SK-N-SH (cell line): ENCODE measurements at regions not wholly inside any gene's neighbourhood (a gene's known extent, or its start where the extent isn't known, plus 50 kb on each side); places are given as distances from the start of the nearest gene placed in this dataset.

Experiments
- CTCF ChIA-PET: fragments of 300-600, 350-600 bp; formaldehyde crosslinking; extraction: SDS; loops from one replicate; lab custom pipeline; 2021; lab: Yijun Ruan, JAX
- POLR2A ChIA-PET: fragments of 350-600 bp; sonication (Branson Sonifier 250); formaldehyde crosslinking; extraction: SDS; loops from one replicate; lab custom pipeline; 2020; ENCODE audit warnings: antibody characterized with exemption, inconsistent platforms; lab: Yijun Ruan, JAX
- DNase-seq: peaks from one replicate; pipeline ENCODE4 v3.0.0; 2012
- H2AFZ ChIP-seq: fragments of 200-600 bp; sonication (generic); 2 replicates; pipeline ENCODE4 v1.8.1; 2016; ENCODE audit warnings: antibody characterized with exemption, mild to moderate bottlenecking, low read depth
- H3F3A ChIP-seq: fragments of 200-600 bp; sonication (generic); replicated peaks from 2 replicates; pipeline ENCODE3; 2016; ENCODE audit warnings: antibody characterized with exemption, mild to moderate bottlenecking; ENCODE audit not compliant: insufficient read depth
- H3K27ac ChIP-seq, 2 experiments: fragments of 200-500 bp in 1 of 2; fragments of 200-600 bp in 1 of 2; sonication (Bioruptor generic) in 1 of 2; sonication (generic), shearing (Covaris generic) in 1 of 2; 2 replicates each; pipeline versions ENCODE4 v1.5.1 to v1.6.1; 2014 to 2016; ENCODE audit warnings: low read depth in 2 of 2, inconsistent platforms in 1 of 2, low read length in 1 of 2, mild to moderate bottlenecking in 1 of 2, mixed read lengths in 1 of 2
- H3K27me3 ChIP-seq: fragments of 200-600 bp; sonication (generic), shearing (Covaris generic); 2 replicates; pipeline ENCODE4 v1.6.1; 2016; ENCODE audit warnings: mixed run types; ENCODE audit not compliant: insufficient read depth
- H3K36me3 ChIP-seq, 2 experiments: fragments of 200-500 bp in 1 of 2; fragments of 200-600 bp in 1 of 2; sonication (Bioruptor generic) in 1 of 2; sonication (generic) in 1 of 2; replicated peaks in 1 of 2; 2 replicates each; pipeline versions ENCODE3 to v1.5.1; 2014 to 2016; ENCODE audit warnings: low read length in 1 of 2, mild to moderate bottlenecking in 1 of 2; ENCODE audit not compliant: insufficient read depth in 2 of 2, control insufficient read depth in 1 of 2
- H3K4me1 ChIP-seq, 2 experiments: fragments of 200-500 bp in 1 of 2; fragments of 200-600 bp in 1 of 2; sonication (Bioruptor generic) in 1 of 2; sonication (generic), shearing (Covaris generic) in 1 of 2; 2 replicates each; pipeline versions ENCODE4 v1.5.1 to v1.6.1; 2014 to 2016; ENCODE audit warnings: low read depth in 1 of 2, low read length in 1 of 2, mixed run types in 1 of 2; ENCODE audit not compliant: insufficient read depth in 2 of 2, control insufficient read depth in 1 of 2
- H3K4me2 ChIP-seq: fragments of 200-600 bp; sonication (generic), shearing (Covaris generic); 2 replicates; pipeline ENCODE4 v1.6.1; 2017; ENCODE audit warnings: mixed run types
- H3K4me3 ChIP-seq, 2 experiments: fragments of 200-500 bp in 1 of 2; fragments of 200-600 bp in 1 of 2; sonication (Bioruptor generic) in 1 of 2; sonication (generic), shearing (Covaris generic) in 1 of 2; 2 replicates each; pipeline versions ENCODE4 v1.5.1 to v1.8.1; 2014 to 2016; ENCODE audit warnings: low read depth in 2 of 2, inconsistent platforms in 1 of 2, low read length in 1 of 2, mild to moderate bottlenecking in 1 of 2, mixed read lengths in 1 of 2, moderate library complexity in 1 of 2
- H3K79me2 ChIP-seq: fragments of 200-600 bp; sonication (generic); 2 replicates; pipeline ENCODE4 v1.8.1; 2017; ENCODE audit warnings: mild to moderate bottlenecking; ENCODE audit not compliant: insufficient read depth
- H3K9ac ChIP-seq: fragments of 200-600 bp; sonication (generic); 2 replicates; pipeline ENCODE4 v1.6.1; 2017; ENCODE audit warnings: mixed run types
- H3K9me2 ChIP-seq: fragments of 200-600 bp; sonication (generic); 2 replicates; pipeline ENCODE4 v1.6.1; 2017; ENCODE audit warnings: mixed run types
- H3K9me3 ChIP-seq: fragments of 200-600 bp; sonication (generic); 2 replicates; pipeline ENCODE4 v1.6.1; 2017; ENCODE audit warnings: mixed run types, mild to moderate bottlenecking, moderate library complexity
- H4K20me1 ChIP-seq: fragments of 200-600 bp; sonication (generic); 2 replicates; pipeline ENCODE4 v1.6.1; 2017; ENCODE audit warnings: mild to moderate bottlenecking, mixed run types; ENCODE audit not compliant: insufficient read depth
- CHD2 ChIP-seq: fragments of 150-350 bp; IDR thresholded peaks from 2 replicates; pipeline ENCODE4 v1.6.1; 2018; ENCODE audit warnings: low read length; ENCODE audit not compliant: partially characterized antibody
- ELF1 ChIP-seq: IDR thresholded peaks from 2 replicates; pipeline ENCODE4 v1.4.0; 2012
- EZH2phosphoT487 ChIP-seq: fragments of 200-600 bp; sonication (generic); IDR thresholded peaks from 2 replicates; pipeline ENCODE4 v1.6.1; 2017; ENCODE audit warnings: low read depth, mixed run types, mild to moderate bottlenecking, antibody characterized with exemption, moderate library complexity, borderline replicate concordance
- FOSL2 ChIP-seq: IDR thresholded peaks from 2 replicates; pipeline ENCODE4 v1.4.0; 2012; ENCODE audit warnings: low read depth, mild to moderate bottlenecking, moderate library complexity, borderline replicate concordance
- FOXJ3 ChIP-seq: sonication (generic); formaldehyde crosslinking; IDR thresholded peaks from 2 replicates; pipeline ENCODE4 v1.5.1; 2020; ENCODE audit warnings: mild to moderate bottlenecking, missing genetic modification reagents
- FOXM1 ChIP-seq: IDR thresholded peaks from 2 replicates; pipeline ENCODE4 v1.4.0; 2012; ENCODE audit warnings: low read depth, mild to moderate bottlenecking
- NFIC ChIP-seq: IDR thresholded peaks from 2 replicates; pipeline ENCODE4 v1.4.0; 2012; ENCODE audit warnings: borderline replicate concordance
- RFX5 ChIP-seq: IDR thresholded peaks from 2 replicates; pipeline ENCODE4 v1.6.1; 2012; ENCODE audit warnings: mild to moderate bottlenecking, improper control_type of control experiment, low read length
- WGBS: methylation state at CpG from one replicate; pipeline ENCODE4 v1.1.6; 2017; ENCODE audit warnings: low lambda C conversion rate; 5-methylcytosine and 5-hydroxymethylcytosine counted together
- TF ChIP-seq, protein P1 (sequence below): fragments of 150-350 bp; IDR thresholded peaks from 2 replicates; pipeline ENCODE4 v1.6.1; 2017; ENCODE audit warnings: antibody characterized with exemption, low read length, low read depth, borderline replicate concordance

- TF ChIP-seq RFX5: no peak
- TF ChIP-seq, protein P1, sequence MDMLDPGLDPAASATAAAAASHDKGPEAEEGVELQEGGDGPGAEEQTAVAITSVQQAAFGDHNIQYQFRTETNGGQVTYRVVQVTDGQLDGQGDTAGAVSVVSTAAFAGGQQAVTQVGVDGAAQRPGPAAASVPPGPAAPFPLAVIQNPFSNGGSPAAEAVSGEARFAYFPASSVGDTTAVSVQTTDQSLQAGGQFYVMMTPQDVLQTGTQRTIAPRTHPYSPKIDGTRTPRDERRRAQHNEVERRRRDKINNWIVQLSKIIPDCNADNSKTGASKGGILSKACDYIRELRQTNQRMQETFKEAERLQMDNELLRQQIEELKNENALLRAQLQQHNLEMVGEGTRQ: no peak
- TF ChIP-seq CHD2: no peak
Measured at GRCh38 chr11:24249921-24250320, 246.9 kb upstream of the LUZP2 start (continued).

- no peak overlapping the region for H2AFZ ChIP-seq
- ChIA-PET POLR2A (no interaction called here), CTCF (interaction anchor here (0.6 to 1.0 kb wide), 2 partner anchors 24 to 267 kb away, joined by 3 to 4 read pairs; no protein-coding TSS in a partner anchor)
- 53% methylated on average over 1 of the region's 1 CpG for WGBS
- H3K9me3 ChIP-seq: no peaks in the 10 kb centered on the region
- DNase-seq: no peak
- H3K9me2 ChIP-seq: no peaks in the 10 kb centered on the region
- TF ChIP-seq, protein P1: no peak
- TF ChIP-seq FOXJ3 (no peak), NFIC (no peak)
- no peaks in the 10 kb centered on the region for H3K27me3 ChIP-seq
- H3K27ac ChIP-seq: no peak overlapping the region
- H3K4me3 ChIP-seq: no peak overlapping the region
- no peaks in the 10 kb centered on the region for H4K20me1 ChIP-seq
- H3F3A ChIP-seq: no peaks in the 10 kb centered on the region
- no peaks in the 10 kb centered on the region for H3K79me2 ChIP-seq
- no peak overlapping the region for H3K9ac ChIP-seq
- H3K36me3 ChIP-seq: no peaks in the 10 kb centered on the region
- H3K4me2 ChIP-seq: no peak overlapping the region
- H3K4me1 ChIP-seq: no peaks in the 10 kb centered on the region
Measured at GRCh38 chr11:24253237-24253760, 243.6 kb upstream of the LUZP2 start.

DNA sequence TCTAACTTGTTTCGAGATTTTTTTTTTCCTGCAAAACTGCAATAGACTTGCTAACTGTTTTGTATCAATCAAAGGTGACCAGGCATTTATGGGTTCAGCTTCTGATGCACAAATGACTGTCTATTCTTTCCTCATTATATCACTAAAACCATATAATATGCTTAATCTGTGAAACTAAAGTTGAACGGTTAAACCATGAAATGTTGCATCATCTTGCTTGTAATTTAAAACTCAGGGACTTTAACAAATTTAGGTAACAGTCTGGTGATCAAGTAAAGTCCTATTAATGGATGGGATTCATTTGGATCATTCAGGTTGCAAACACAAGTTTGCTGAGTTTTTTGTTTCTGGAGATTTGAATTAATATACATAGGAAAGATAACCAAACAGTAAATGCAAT, 232.0 kb upstream of the LUZP2 start:
- Histone ChIP-seq H3K27ac (no peak overlapping the region), H3K4me1 (no peaks in the 10 kb centered on the region; a peak in 1 of 4 replicates), H3K4me3 (no peak overlapping the region), H3K9me3 (no peaks in the 10 kb centered on the region), H3K9ac (no peak overlapping the region), H3K4me2 (no peak overlapping the region), H3K27me3 (no peaks in the 10 kb centered on the region), H3F3A (no peaks in the 10 kb centered on the region), H3K36me3 (no peaks in the 10 kb centered on the region), H2AFZ (no peak overlapping the region), H3K9me2 (no peaks in the 10 kb centered on the region; the same call in 1 of the 2 replicates), H4K20me1 (no peaks in the 10 kb centered on the region), H3K79me2 (no peaks in the 10 kb centered on the region)
- DNase-seq: no peak
- POLR2A ChIA-PET: no interaction called here
- CTCF ChIA-PET: no interaction called here
- TF ChIP-seq EZH2phosphoT487: no peak
- no peak for TF ChIP-seq FOSL2
- no peak for TF ChIP-seq FOXM1
- TF ChIP-seq, protein P1: no peak
- no peak for TF ChIP-seq ELF1
- 61% methylated on average over 2 of the region's 2 CpGs for WGBS
